ENCODE measurements at regions not wholly inside any gene's neighbourhood (a gene's known extent, or its start where the extent isn't known, plus 50 kb on each side); places are given as distances from the start of the nearest gene placed in this dataset.
"Not testable (repeated sequence)": the region's sequence is repeated elsewhere in the genome, so short reads cannot be mapped to it uniquely, and the experiment has no call there.

DNA sequence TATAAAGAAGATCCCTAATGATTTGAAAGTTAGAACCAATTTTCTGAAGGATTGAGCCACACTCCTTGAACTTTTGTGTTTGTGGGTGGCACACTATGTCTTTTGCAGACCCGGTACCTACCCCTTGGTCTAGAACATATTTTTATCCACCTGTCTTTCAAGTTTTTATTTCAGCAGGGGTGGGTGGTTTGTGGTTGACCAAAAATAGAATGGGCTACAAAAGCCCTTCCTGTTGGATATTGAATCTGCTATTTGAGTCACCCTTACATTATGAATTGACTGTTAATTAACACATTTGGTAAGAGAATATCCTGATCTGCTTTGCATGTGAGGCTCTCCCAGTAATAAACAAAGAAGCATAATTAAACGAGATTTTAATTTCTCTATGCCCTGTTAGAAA is 401.2 kb downstream of the POTEH start:
- DNase-seq = not testable (repeated sequence)

DNA sequence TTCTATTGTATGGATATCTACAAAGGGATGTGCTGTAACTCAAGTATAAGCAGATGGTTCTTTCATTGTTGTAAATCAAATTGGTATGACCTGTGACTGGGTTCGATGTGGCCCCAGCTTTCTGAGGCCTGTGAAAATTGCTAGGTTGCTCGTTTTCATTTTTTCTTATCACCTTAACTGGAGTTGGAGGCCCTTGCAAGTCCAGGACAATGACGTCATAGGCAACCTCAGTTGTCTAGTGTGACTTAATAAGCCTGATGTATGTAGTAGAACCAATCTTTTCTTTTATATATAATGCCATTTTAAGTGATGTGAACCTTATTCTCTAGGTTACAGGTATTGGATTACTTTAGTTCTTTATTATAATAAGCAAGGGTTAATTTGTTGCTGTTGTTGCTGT is 415.3 kb downstream of the POTEH start:
- DNase-seq = not testable (repeated sequence)

- DNase-seq = not testable (repeated sequence)
Measured at GRCh38 chr22:16131456-16131855, 441.6 kb downstream of the POTEH start.

DNA sequence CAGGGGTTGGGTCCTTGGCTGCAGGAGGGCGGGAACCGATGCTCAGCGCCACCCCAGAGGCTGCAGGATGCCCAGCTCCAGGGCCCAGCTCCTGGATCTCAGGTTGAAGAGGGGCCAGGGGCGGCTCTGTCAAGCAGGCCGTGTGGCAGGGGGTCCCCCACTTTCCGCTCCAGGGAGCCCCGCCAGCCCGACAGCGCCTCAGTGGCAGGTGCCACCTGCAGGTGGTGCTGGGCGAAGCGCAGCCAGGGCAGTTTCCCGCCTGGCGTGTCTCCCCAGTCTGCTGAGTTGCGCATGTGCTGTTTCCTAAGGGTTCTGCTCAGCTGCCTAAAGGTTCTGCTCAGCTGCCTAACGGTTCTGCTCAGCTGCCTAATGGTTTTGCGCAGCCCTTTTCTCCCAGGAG is 442.1 kb downstream of the POTEH start:
- DNase-seq = no peak

- DNase-seq = not testable (repeated sequence)
Measured at GRCh38 chr22:16132598-16132997, 442.8 kb downstream of the POTEH start.

DNA sequence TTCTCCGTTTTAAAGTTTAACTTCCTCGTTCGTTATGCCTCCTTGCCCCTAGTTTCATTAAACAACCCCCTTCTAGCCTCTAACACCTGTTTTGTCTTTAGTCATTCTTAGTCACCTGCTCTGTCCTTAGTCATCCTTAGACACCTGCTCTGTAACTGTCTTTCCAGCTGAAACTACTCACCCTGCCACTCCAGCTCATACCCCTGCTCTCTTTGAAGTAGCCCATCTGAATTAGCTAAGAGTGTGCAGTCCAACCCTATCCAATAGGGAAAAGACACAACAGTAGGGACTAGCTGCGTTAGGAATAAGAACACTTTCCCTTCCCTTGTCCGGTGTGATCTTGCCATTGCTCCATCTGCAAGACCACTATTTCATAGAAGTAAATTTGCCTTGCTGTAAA is 446.5 kb downstream of the CCT8L2 start:
- DNase-seq = not testable (repeated sequence)

DNA sequence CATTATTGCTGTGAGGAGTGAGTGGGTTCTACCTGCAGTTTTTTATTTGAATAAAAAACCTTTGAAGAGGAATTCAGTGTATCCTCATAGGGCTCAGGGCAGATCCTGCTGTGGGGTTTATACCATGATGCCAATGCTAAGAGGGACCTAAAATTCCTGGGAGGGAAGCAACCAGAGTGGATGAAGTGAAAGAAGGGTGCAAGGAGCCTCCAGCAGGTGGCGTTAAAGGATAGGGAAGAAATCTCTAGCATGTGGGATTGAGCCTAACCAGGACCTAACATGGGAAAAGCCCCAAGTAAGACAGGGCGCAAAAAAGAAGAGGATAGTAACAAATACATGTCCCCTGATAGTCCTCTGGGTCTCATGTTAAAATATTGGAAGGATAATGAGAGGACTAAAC is 445.7 kb downstream of the CCT8L2 start:
- DNase-seq = peak; percentile 0

- DNase-seq = not testable (repeated sequence)
Measured at GRCh38 chr22:16177287-16177686, 415.3 kb downstream of the CCT8L2 start.

DNA sequence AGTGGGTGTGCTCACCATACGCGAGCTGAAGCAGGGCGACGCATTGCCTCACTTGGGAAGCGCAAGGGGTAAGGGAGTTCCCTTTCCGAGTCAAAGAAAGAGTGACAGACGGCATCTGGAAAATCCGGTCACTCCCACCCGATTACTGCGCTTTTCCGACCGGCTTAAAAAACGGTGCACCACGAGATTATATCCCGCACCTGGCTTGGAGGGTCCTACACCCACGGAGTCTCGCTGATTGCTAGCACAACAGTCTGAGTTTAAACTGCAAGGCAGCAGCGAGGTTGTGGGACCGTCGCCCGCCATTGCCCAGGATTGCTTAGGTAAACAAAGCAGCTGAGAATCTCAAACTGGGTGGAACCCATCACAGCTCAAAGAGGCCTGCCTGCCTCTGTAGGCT is 408.7 kb downstream of the CCT8L2 start:
- not testable (repeated sequence) for DNase-seq

Data from hematopoietic multipotent progenitor cell treated with erythropoietin and hydrocortisone succinate and interleukin-3 and kit ligand, for 8 days (in vitro differentiated cells).